ENCODE measurements at regions not wholly inside any gene's neighbourhood (a gene's known extent, or its start where the extent isn't known, plus 50 kb on each side); places are given as distances from the start of the nearest gene placed in this dataset.

GRCh38 chr9:106051545-106051944 is 357.2 kb downstream of the TMEM38B start:
- TF ChIP-seq, protein P1, sequence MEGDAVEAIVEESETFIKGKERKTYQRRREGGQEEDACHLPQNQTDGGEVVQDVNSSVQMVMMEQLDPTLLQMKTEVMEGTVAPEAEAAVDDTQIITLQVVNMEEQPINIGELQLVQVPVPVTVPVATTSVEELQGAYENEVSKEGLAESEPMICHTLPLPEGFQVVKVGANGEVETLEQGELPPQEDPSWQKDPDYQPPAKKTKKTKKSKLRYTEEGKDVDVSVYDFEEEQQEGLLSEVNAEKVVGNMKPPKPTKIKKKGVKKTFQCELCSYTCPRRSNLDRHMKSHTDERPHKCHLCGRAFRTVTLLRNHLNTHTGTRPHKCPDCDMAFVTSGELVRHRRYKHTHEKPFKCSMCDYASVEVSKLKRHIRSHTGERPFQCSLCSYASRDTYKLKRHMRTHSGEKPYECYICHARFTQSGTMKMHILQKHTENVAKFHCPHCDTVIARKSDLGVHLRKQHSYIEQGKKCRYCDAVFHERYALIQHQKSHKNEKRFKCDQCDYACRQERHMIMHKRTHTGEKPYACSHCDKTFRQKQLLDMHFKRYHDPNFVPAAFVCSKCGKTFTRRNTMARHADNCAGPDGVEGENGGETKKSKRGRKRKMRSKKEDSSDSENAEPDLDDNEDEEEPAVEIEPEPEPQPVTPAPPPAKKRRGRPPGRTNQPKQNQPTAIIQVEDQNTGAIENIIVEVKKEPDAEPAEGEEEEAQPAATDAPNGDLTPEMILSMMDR (IDR thresholded peaks at IDR 0.05): no peak
- no peak for TF ChIP-seq POLR2AphosphoS5 (IDR thresholded peaks at IDR 0.05)
- no peak for TF ChIP-seq POLR2A (IDR thresholded peaks at IDR 0.05)
- TF ChIP-seq EP300 (IDR thresholded peaks at IDR 0.05; ENCODE audit: low read depth): no peak
